ENCODE measurements at regions not wholly inside any gene's neighbourhood (a gene's known extent, or its start where the extent isn't known, plus 50 kb on each side); places are given as distances from the start of the nearest gene placed in this dataset.

- TF ChIP-seq CTCF (IDR thresholded peaks at IDR 0.05): no peak
- no peaks in the 10 kb centered on the region for H3K9me3 Mint-ChIP-seq
- no peak overlapping the region for H3K4me3 Mint-ChIP-seq
- ATAC-seq (no peak), DNase-seq (no peak)
- no peaks in the 10 kb centered on the region for H3K4me1 Mint-ChIP-seq (ENCODE audit: low read depth)
- POLR2A ChIA-PET: no interaction called here
- CTCF ChIA-PET: interaction anchor here (1.2 kb wide), 1 partner anchor 678 kb away, joined by 3 read pairs; no protein-coding TSS in a partner anchor
- H3K36me3 Mint-ChIP-seq (ENCODE audit: low read depth): no peaks in the 10 kb centered on the region
- H3K27ac Mint-ChIP-seq: no peak overlapping the region
- intact Hi-C loops (cut with micrococcal nuclease): no loop called here
- H3K27me3 Mint-ChIP-seq: peaks cover 7% of the 10 kb centered on the region
Measured at GRCh38 chr11:112611771-112612170, 349.4 kb upstream of the NCAM1 start.

- no peak for TF ChIP-seq CTCF (IDR thresholded peaks at IDR 0.05)
- POLR2A ChIA-PET: no interaction called here
- Mint-ChIP-seq H3K9me3 (no peaks in the 10 kb centered on the region), H3K36me3 (ENCODE audit: low read depth) (no peaks in the 10 kb centered on the region), H3K27ac (no peak overlapping the region), H3K4me3 (no peak overlapping the region), H3K27me3 (peaks cover 7% of the 10 kb centered on the region), H3K4me1 (ENCODE audit: low read depth) (no peaks in the 10 kb centered on the region)
- ATAC-seq: no peak
- CTCF ChIA-PET: no interaction called here
- intact Hi-C loops (cut with micrococcal nuclease): no loop called here
- DNase-seq: no peak
Measured at GRCh38 chr11:112612250-112612849, 348.9 kb upstream of the NCAM1 start.

- intact Hi-C loops (cut with micrococcal nuclease): no loop called here
- no peaks in the 10 kb centered on the region for H3K4me1 Mint-ChIP-seq (ENCODE audit: low read depth)
- no peak for TF ChIP-seq CTCF (IDR thresholded peaks at IDR 0.05)
- no peaks in the 10 kb centered on the region for H3K36me3 Mint-ChIP-seq (ENCODE audit: low read depth)
- peaks cover 5% of the 10 kb centered on the region for H3K27me3 Mint-ChIP-seq
- no peak overlapping the region for H3K4me3 Mint-ChIP-seq
- ChIA-PET POLR2A (no interaction called here), CTCF (no interaction called here)
- ATAC-seq (no peak), DNase-seq (no peak)
- no peak overlapping the region for H3K27ac Mint-ChIP-seq
- H3K9me3 Mint-ChIP-seq: no peaks in the 10 kb centered on the region
Measured at GRCh38 chr11:112613051-112613972, 347.9 kb upstream of the NCAM1 start.

GRCh38 chr11:112614605-112615004 lies 346.6 kb upstream of the NCAM1 start:
- POLR2A ChIA-PET: no interaction called here
- H3K27me3 Mint-ChIP-seq: peaks cover 7% of the 10 kb centered on the region
- no peaks in the 10 kb centered on the region for H3K9me3 Mint-ChIP-seq
- DNase-seq (no peak), ATAC-seq (no peak)
- CTCF ChIA-PET: interaction anchor here (1.2 kb wide), 1 partner anchor 12 kb away, joined by 3 read pairs; no protein-coding TSS in a partner anchor
- no peak for TF ChIP-seq CTCF (IDR thresholded peaks at IDR 0.05)
- intact Hi-C loops (cut with micrococcal nuclease): no loop called here
- no peak overlapping the region for H3K27ac Mint-ChIP-seq
- H3K4me3 Mint-ChIP-seq: no peak overlapping the region
- no peaks in the 10 kb centered on the region for H3K4me1 Mint-ChIP-seq (ENCODE audit: low read depth)
- H3K36me3 Mint-ChIP-seq (ENCODE audit: low read depth): no peaks in the 10 kb centered on the region

GRCh38 chr11:112615238-112615637 lies 346.0 kb upstream of the NCAM1 start:
- ChIA-PET CTCF (no interaction called here), POLR2A (no interaction called here)
- no peak overlapping the region for H3K4me3 Mint-ChIP-seq

More at GRCh38 chr11:112615238-112615637, 346.0 kb upstream of the NCAM1 start:
- DNase-seq: no peak
- Mint-ChIP-seq H3K4me1 (ENCODE audit: low read depth) (no peaks in the 10 kb centered on the region), H3K27me3 (peaks cover 7% of the 10 kb centered on the region), H3K9me3 (no peaks in the 10 kb centered on the region), H3K36me3 (ENCODE audit: low read depth) (no peaks in the 10 kb centered on the region), H3K27ac (no peak overlapping the region)
- TF ChIP-seq CTCF (IDR thresholded peaks at IDR 0.05): no peak
- no peak for ATAC-seq
- intact Hi-C loops (cut with micrococcal nuclease): no loop called here

Data from activated CD8-positive, alpha-beta T cell treated with anti-CD3 and anti-CD28 coated beads for 36 hours (primary cell).